GM19468 (cell line): ENCODE measurements at regions not wholly inside any gene's neighbourhood (a gene's known extent, or its start where the extent isn't known, plus 50 kb on each side); places are given as distances from the start of the nearest gene placed in this dataset.
A peak's percentile ranks its signal among the peaks of the same experiment; 100 is the strongest.

ENCODE experiments used
- ATAC-seq: cut with Tn5 transposase; IDR thresholded peaks from one replicate; pipeline ENCODE4 v1.9.1; 2021; ENCODE audit warnings: mild to moderate bottlenecking, moderate library complexity, moderate number of reproducible peaks; ENCODE audit not compliant: unreplicated experiment; ENCODE audit errors: extremely low read depth

DNA sequence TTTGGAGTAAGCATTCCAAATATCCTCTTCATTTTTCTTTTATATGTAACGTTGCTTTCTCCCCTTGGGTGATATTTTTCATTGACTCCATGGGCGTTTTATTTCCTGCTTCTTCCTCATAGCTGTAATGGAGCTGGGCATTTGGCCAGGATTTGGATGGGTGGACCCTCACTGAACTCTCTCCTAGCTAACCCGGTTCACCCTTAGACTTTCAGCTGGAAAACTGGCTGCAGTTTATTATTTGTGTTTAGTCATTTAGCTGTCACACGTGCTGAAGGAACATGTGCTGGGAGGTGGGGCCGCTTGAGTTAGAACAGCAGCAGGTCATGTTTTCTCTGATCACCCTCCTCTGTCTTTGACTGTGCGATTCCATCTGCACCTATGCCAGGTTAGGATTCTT lies 407.6 kb downstream of the ZIC1 start:
- no peak for ATAC-seq

DNA sequence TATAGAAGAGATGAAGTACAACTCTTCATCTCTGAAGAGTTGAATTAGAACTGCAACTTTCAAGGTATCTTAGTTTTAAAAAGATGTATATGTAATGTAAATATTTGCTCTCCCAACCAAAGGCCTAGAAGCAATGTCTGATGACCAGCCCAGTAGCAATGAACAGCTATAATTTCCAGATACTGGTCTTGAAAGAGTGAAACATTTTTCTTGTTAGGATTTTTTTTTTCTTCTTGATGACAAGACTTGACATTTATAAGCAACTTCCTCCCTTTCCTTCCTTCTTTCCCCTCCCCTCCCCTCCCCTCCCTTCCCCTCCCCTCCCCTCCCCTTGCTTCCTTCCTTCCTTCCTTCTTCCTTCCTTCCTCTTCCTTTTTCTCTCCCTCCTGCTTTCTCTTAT lies 423.4 kb downstream of the ZIC1 start:
- no peak for ATAC-seq

DNA sequence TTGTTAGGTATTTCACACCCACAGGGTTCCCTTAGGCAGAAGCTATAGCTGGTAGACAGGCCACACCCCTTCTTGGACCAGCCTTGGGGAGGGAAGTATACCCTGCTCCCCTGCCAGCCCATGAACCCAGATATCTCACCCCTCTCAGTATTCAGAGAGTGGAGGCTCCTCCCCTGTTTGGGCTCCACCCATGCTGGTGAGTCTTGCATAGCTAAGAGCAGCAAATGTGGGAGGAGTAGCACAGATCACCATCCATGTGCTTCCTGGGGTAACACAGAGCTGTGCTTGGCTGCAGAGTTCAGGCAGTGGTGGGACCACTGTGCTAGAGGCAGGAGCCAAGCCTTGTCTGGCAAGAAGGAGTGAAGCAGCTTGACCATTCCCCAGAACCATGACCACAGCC lies 427.2 kb downstream of the ZIC1 start:
- ATAC-seq = no peak

DNA sequence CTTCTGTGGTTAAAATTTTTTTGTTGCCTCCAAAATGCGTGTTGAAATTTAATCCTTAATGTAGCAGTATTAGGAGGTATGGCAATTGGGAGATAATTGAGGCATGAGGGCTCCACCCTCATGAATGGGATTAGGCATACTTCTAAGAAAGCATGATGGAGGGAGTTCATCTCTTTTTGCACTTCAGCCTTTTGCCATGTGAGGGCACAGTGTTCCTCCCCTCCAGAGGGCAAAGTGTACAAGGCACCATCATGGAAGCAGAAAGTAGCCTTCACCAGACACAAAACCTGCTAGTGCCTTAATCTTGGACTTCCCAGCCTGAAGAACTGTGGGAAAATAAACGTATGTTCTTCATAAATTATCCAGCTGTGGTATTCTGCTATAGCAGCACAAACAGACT lies 429.5 kb downstream of the ZIC1 start:
- ATAC-seq = no peak

DNA sequence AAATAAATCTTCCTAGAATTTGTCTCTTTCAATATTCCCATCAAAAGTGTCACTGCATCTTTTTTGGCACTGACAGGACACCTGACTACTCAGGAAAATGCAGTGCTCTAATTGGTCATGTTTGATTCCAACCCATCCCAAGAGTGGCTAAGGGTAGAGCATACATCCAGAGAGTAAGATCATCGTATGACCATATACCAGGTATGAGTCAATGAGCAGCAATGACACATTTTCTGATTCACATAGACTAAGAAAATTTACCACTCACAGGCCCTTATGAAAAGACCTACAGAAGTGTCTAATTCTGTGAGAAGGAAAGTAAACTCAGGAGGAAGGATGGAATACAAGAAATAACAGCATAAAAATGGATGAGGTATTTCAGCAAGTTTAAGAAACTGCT lies 434.2 kb downstream of the ZIC1 start:
- ATAC-seq = no peak

DNA sequence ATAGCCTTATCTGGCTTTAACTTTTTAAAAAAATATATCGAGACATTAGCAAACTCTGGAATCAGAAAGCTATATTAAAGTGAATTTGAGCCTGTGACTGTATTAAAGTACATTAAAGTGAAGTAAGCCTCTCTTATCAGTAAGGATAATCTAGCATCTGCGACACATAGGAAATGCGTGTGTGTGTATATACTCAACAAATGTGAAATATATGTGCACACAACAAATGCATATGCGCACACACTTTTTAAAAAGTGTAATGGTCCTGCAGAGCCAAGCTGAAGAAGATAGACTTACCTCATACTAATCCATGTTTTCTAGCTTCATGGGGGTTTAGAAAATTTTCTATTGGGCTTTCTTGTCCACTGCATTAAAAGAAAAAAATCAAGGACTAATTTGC lies 437.1 kb downstream of the ZIC1 start:
- ATAC-seq = no peak

DNA sequence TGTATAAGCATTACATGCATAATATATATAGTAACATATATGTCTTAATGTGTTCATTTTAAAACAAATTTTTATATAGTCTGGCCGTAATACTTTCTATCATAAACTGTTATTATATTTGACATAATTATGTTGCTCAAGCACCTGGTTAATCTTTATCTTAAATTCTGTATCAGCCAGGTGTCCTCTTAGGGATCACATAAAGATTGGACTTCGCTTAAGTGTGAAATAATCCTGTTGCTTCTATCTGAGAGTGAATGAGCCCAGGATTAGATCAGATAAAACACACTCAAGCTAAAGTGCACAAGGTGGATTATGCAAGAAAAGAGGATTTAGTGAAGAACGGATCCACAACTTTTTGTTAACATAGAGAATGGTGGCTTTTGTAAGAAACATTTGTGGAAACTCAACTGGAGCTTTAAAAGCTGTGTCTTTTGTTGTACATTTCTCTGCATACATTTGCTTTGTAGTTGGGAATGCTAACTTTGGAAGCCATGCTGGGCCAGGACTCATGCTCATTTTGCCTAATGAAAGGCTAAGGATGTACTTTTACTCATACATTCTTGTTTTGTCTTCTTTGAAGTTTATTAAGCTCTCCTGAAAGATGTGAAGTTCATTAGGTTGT lies 437.8 kb downstream of the ZIC1 start:
- ATAC-seq = no peak

DNA sequence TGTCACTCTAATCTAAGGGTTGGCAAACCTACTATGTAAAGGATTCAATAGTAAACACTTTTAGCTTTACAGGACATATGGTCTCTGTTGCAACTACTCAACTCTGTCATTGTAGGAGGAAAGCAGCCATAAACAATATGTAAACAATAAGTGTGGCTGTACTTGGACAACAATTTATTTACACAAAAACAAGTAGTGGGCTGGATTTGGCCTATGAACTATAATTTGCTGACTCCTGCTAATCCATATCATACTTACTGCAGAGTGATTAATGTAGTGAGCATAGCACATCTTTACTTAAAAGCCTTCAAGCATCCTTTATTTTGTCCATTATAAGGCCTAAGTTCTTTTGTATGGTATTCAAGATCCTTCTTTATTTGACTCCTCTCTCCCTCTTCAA lies 441.9 kb downstream of the ZIC1 start:
- no peak for ATAC-seq

DNA sequence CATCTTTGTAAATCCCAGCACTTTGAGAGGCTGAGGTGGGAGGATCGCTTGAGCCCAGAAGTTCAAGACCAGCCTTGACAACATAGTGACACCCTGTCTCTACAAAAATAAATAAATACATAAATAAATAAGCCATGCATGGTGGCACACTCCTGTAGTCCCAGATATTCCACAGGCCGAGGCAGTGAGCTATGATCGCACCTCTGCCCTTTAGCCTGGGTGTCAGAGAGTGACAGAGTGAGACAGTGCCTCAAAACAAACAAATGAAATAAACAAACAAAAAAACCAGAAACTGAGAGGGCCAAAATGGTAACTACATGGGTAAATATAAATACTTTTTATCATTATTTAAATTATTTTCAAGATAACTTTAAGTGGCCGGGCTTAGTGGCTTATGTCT lies 445.4 kb downstream of the ZIC1 start:
- no peak for ATAC-seq

DNA sequence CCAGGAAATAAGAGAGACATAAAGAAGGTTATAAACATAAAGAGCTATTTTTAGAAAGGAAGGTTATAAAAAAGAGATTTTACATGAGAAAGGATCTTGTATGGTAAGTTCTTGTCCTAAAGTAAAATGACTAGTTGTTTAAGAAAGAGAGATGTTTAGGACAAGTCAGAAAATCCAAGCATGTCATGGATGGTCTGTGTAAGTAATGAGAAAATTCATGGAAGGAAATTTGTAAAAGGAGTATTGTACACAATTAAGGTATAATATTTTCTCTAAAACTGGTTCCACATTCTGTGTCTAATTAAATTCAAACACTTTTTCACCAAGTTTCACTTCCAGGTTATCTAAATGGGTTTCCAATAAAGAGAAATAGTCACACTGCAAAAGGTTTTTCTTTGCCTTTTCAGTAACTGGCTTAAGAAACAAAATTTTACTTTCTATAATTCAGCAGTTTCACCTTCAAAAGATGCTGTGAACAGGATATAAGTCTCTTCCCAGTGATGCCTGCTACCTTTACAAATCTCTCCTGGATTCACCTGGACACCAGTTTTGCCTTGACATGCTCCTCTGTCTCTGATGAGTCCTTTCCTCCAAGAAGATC lies 455.7 kb downstream of the ZIC1 start:
- no peak for ATAC-seq

DNA sequence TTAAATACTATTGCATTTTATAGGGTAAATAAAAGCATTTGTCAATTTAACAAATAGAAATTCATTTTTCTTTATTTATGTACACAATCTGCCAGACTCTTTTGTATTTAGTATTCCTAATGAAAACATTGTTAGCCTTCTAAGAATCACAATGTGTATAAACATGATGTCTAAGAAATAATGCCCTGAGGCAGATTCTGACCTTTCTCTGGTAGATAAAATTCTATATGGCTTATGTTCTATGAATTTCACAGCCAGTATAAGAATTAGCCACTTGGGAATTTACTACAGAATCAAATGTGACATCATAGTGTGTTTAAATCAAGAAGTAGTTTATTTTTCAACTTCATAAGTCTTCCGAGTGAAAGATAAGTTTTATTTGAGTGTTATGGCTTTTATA lies 457.4 kb downstream of the ZIC1 start:
- no peak for ATAC-seq

DNA sequence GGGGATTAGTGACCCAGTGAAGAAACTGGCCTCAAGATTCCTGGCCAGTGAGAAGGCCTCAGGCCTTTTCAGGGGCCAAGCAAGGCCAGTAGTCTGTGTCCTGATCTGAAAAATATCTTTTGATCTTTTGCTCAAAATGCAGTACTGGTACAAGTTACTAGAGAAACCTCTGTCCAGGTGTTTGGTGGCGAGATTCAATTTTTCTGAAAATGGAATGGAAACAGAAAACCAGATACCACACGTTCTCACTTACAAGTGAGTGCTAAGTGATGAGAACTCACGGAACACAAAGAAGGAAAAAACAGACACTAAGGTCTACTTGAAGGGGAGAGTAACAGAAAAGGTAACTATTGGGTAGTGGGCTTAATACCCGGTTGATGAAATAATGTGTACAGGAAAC lies 463.4 kb downstream of the ZIC1 start:
- ATAC-seq = no peak

DNA sequence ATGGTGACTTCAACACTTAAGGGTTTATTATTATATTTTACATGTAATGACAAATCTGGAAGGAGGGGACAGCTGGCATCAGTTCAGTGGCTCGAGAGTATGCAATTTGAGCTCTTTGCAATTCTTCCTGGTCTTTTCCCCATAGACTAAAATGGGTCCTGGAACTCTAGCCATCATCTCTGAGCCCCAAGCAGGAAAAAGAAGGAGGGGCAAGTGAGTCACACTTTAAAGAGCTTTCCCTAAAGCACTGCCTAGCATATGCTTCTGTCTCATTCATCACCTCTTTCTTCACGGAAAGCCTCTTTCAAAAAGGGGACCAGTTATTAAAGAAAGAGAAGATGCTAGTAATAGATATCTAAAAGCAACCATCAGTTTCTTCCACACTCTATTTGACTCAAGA lies 466.3 kb downstream of the ZIC1 start:
- ATAC-seq = no peak

DNA sequence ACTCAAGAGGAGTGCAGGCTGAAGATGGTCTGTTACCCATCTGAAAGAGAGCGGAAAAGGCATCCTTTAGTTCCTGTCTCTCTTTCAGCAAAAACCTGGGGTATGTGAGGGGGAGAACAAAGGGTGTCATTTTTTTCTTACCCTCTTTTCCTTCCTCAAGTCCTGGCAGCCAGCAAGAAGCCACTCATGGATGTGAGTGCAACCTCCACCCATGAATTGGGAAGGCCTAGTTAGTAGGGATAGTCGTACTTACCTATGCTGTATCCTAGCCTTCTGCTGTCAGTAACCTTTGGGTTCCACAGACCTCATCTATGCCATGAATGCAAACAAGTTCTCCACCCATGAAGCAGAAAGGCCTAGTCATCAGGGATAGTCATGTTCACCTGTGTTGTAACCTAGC lies 472.8 kb downstream of the ZIC1 start:
- no peak for ATAC-seq

DNA sequence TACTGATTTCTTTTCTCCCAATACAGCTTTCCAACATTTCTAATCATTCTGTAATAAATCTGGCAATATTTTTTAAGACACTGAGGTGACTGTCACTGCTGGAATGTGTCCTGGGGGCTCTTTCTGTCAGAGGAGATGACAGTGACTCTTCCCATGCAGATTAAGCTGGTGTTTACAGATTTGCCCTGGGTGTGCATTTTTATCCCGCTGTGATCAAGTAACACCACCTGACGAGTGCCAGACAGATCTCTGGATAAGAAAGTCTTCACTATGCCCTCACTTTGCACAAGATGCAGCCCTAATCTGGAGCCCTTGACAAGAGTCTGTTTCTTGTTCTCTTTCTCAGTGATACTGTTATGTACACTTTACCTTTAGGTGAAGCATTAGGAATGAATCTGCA lies 477.7 kb downstream of the ZIC1 start:
- no peak for ATAC-seq

DNA sequence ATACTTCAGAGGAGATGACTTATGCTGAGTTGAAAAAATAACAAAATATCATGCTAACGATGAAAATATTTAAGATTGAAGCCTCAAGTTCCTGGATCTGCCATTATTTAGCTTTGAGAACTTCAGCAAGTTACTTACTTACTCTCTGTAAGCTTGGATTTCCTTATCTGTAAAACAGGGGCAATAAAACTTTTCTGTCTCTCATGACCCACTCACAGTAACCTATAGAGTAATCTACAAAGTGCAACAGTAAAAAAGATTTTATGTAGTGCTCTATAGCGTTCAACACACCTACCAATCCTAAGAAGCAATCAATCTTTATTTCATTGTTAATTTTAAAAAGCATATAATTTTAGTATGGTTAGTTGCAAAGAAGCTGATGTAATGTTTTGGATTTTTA lies 478.6 kb downstream of the ZIC1 start:
- no peak for ATAC-seq

DNA sequence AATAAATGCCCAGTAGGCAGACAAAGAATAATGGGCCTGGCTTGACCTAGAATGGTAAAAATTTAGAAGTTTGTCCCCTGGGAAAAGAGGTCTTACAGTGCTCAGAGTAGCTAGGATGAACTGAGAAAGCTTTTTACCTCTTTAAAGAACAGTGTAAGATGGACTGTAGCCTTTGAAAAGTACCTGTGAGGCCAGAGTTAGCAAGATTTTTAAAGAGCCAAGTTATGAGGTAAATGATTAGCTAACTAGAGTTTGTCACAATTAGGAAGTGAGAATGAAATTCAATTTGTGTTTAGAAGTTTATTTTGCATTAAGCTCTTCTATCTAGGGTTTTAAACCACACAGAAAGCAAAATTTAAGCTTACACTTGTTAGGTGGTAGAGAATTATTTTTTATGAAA lies 480.9 kb downstream of the ZIC1 start:
- ATAC-seq = peak; percentile 57

DNA sequence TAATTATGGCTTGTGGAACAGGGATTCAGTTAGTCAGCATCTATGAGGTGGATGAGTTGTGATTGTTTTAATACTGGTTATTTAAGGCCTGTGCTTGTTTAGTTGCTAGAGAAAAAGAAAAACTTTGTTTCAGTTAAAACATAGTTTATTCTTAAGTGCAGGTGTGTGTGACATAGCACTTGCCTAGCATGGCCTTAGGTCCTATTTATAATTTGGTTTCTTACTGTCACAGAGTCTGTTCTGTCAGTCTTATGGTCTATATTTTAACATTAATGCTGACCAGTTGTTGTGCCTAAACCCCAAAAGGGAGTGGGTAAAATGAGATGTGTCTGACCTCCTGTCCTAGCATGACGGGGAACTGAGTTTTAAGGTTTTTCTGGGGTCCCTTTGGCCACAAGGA lies 486.3 kb downstream of the ZIC1 start:
- no peak for ATAC-seq

DNA sequence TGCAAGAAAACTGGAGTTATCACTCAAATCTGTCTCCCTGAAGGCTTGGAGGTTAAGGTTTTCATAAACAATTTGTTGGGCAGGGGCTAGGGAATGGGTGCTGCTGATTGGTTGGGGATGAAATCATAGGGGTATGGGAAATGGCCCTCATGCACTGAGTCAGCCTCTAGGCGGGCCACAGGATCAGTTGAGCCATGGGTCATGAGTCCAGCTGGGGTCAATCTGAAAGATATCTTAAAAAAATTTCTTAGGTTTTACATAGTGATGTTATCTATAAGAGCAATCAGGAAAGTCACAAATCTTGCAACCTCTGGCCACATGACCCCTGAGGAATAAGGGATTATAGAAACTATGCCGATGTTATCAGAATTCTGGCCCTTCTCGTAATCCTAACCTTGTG lies 491.7 kb downstream of the ZIC1 start:
- ATAC-seq = no peak

DNA sequence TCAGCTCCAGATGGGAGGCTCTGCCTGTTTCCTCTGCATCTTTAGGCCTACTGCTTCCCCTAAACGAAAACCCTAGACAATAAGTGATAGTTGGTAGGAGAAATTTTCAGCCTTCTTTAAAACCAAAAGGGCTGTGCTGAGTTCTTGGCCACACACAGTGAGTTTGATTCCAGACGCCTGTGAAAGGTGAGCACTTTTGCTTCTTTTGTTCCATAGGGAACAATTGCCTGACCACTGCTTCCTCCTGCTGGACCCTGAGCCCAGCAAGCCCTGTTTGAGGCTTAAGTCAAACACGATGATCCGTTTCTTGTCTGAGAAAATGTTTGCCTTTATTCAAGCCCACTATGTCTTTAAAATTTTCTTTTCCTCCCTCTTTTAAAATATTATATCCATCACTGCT lies 493.9 kb downstream of the ZIC1 start:
- no peak for ATAC-seq

DNA sequence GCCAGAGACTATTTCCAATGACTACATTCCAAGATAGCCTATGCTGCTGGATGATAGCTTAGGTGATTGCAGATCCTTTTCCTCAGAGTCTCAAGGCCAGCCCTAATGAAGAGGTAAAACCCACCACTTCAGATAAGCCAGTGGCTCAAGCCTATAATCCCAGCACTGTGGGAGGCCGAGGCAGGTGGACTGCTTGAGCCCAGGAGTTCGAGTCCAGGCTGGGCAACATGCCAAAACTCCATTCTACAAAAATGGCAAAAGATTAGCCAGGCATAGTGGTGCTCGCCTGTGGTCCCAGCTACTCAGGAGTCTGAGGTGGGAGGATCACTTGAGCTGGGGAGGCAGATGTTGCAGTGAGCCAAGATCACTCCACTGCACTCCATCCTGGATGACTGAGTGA lies 495.3 kb downstream of the ZIC1 start:
- ATAC-seq = no peak

DNA sequence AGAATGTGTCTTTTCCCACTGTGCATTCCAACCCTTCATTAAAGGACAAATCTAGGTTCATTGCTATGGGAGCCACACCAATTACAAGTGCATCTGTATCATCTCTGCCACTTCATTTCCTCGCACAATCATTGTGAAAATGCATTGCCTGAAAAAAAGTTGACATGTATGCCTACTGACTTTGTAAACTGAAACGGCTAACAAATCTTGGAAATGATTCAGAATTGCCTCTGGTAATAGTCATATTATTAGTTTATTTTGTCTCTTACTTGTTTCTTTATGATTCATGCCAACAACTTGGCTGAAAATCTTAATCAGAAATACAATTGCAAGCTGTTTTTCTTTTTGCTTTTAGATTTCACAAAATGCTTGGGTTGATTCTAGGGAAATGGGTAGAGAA lies 497.1 kb downstream of the ZIC1 start:
- ATAC-seq = no peak

DNA sequence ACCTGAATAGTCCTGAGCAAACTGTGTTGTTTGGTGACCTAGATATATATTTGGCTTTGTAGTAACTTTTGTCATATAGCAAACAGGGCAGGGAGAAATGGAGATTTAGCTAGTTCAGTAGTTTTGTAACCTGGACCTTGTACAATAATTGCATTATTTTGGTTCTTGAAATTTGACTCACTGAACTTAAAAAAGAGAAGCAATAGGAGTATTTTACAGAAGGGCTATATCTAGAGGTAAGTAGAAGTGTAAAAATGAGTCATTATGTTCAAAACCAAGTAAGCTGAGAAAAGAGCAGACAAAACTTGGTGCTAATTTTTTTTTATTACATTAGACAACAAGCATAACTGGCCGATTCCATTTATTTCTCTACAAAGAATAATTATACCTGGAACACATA lies 505.4 kb downstream of the ZIC1 start:
- no peak for ATAC-seq
